SK-N-SH treated with all-trans-retinoic acid at 6 μM for 48 hours (cell line): ENCODE measurements at regions not wholly inside any gene's neighbourhood (a gene's known extent, or its start where the extent isn't known, plus 50 kb on each side); places are given as distances from the start of the nearest gene placed in this dataset.

Experiments
- ATAC-seq: fragments of 200-7000 bp; cut with Tn5 transposase; 3 replicates; pipeline ENCODE4 v1.9.1; 2020; ENCODE audit warnings: mild to moderate bottlenecking, moderate library complexity
- ARNTL ChIP-seq: fragments of 450-650 bp; formaldehyde crosslinking; IDR thresholded peaks from 2 replicates; pipeline ENCODE4 v1.5.0; 2020; ENCODE audit warnings: low read depth, mild to moderate bottlenecking, moderate library complexity, borderline replicate concordance
- BACH2 ChIP-seq: fragments of 250-450 bp; sonication (Bioruptor Pico); IDR thresholded peaks from 2 replicates; pipeline ENCODE4 v1.9.0; 2021; ENCODE audit warnings: mild to moderate bottlenecking, borderline replicate concordance
- GLIS3 ChIP-seq: fragments of 250-450 bp; sonication (Bioruptor Pico); IDR thresholded peaks from 2 replicates; pipeline ENCODE4 v1.5.0; 2020; ENCODE audit warnings: mild to moderate bottlenecking, moderate library complexity
- ISL1 ChIP-seq: fragments of 250-450 bp; sonication (Bioruptor Pico); IDR thresholded peaks from 2 replicates; pipeline ENCODE4 v2.1.2; 2022; ENCODE audit warnings: mild to moderate bottlenecking, moderate library complexity
- OSR1 ChIP-seq: fragments of 250-450 bp; sonication (Bioruptor Pico); IDR thresholded peaks from 2 replicates; pipeline ENCODE4 v1.8.0; 2022; ENCODE audit warnings: moderate library complexity, mild to moderate bottlenecking, inconsistent platforms
- RARB ChIP-seq: fragments of 250-450 bp; sonication (Bioruptor Pico); IDR thresholded peaks from 2 replicates; pipeline ENCODE4 v1.8.0; 2021; ENCODE audit warnings: mild to moderate bottlenecking, moderate library complexity
- SNAI2 ChIP-seq: fragments of 250-450 bp; sonication (Bioruptor Pico); IDR thresholded peaks from 2 replicates; pipeline ENCODE4 v1.5.0; 2020; ENCODE audit warnings: mild to moderate bottlenecking, moderate library complexity
- TCF4 ChIP-seq: fragments of 250-450 bp; sonication (Bioruptor Pico); IDR thresholded peaks from 2 replicates; pipeline ENCODE4 v1.8.0; 2021; ENCODE audit warnings: mild to moderate bottlenecking, moderate library complexity, borderline replicate concordance
- TOX ChIP-seq: fragments of 250-450 bp; sonication (Bioruptor Pico); IDR thresholded peaks from 2 replicates; pipeline ENCODE4 v1.8.0; 2021; ENCODE audit warnings: mild to moderate bottlenecking, moderate library complexity, borderline replicate concordance
- ZC3H10 ChIP-seq: fragments of 250-450 bp; sonication (Bioruptor Pico); IDR thresholded peaks from 2 replicates; pipeline ENCODE4 v1.5.1; 2021; ENCODE audit warnings: mild to moderate bottlenecking, moderate library complexity
- ZNF565 ChIP-seq: fragments of 450-650 bp; formaldehyde crosslinking; conservative IDR thresholded peaks from 2 replicates; pipeline ENCODE4 v1.5.0; 2020; ENCODE audit warnings: low read depth, mild to moderate bottlenecking, moderate library complexity
- ZNF70 ChIP-seq: fragments of 450-650 bp; formaldehyde crosslinking; IDR thresholded peaks from 2 replicates; pipeline ENCODE4 v1.5.0; 2020; ENCODE audit warnings: mild to moderate bottlenecking, moderate library complexity
- ZNF8 ChIP-seq: fragments of 450-650 bp; formaldehyde crosslinking; IDR thresholded peaks from 2 replicates; pipeline ENCODE4 v1.5.0; 2020; ENCODE audit warnings: mild to moderate bottlenecking, moderate library complexity
- TF ChIP-seq, protein P1 (sequence below): fragments of 250-450 bp; sonication (Bioruptor Pico); IDR thresholded peaks from 2 replicates; pipeline ENCODE4 v1.5.1; 2020; ENCODE audit warnings: low read depth, mild to moderate bottlenecking, moderate library complexity
- TF ChIP-seq, protein P2 (sequence below): fragments of 250-450 bp; sonication (Bioruptor Pico); IDR thresholded peaks from 2 replicates; pipeline ENCODE4 v1.5.0; 2020; ENCODE audit warnings: mild to moderate bottlenecking, moderate library complexity
- TF ChIP-seq, protein P3 (sequence below): fragments of 250-450 bp; sonication (Bioruptor Pico); IDR thresholded peaks from 2 replicates; pipeline ENCODE4 v1.8.0; 2020; ENCODE audit warnings: mild to moderate bottlenecking, moderate library complexity, borderline replicate concordance
- TF ChIP-seq, protein P4 (sequence below): fragments of 250-450 bp; sonication (Bioruptor Pico); IDR thresholded peaks from 2 replicates; pipeline ENCODE4 v1.5.1; 2021; ENCODE audit warnings: mild to moderate bottlenecking, moderate library complexity

DNA sequence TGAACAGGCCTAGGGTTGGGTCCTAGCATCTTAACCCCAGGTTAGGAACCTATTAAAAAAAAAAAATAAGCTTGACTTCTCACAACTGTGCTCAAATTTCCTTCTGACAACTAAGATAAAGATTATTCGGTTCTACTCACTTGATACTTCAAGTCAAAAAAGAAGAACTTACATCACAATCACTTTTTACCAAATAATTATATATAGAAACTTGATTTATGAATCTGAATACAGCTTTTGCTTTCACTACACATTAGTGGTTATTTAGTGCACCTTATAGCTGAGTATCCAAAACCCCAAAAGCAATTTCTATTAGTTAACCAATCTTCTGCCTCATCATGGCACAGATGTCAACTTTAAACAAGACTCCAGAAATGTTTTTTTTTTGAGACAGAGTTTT is 119.0 kb upstream of the DST start (continued):
- no peak for TF ChIP-seq ARNTL (CRISPR knock-in tag)
- no peak for TF ChIP-seq ZNF70 (CRISPR knock-in tag)

DNA sequence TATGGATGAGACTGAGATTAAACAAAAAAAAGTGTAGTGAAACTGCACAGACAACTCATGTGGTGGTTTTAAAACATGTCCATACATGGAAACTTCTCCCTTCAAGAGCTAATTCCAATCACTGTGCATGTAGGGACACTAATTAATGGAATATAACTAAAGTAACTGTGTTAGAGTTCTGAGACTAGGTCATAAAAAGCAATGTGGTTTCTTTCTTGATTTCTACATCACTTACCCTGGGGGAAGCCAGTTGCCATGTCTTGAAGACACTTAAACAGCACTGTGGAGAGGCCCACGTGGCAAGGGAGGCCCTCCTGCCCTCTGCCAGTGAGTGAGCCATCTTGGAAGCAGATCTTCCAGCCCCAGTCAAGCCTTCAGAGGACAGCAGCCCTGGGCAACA is 118.2 kb upstream of the DST start:
- no peak for TF ChIP-seq TCF4 (CRISPR knock-in tag)
- no peak for TF ChIP-seq TOX (CRISPR knock-in tag)
- TF ChIP-seq RARB: no peak
- TF ChIP-seq, protein P1, sequence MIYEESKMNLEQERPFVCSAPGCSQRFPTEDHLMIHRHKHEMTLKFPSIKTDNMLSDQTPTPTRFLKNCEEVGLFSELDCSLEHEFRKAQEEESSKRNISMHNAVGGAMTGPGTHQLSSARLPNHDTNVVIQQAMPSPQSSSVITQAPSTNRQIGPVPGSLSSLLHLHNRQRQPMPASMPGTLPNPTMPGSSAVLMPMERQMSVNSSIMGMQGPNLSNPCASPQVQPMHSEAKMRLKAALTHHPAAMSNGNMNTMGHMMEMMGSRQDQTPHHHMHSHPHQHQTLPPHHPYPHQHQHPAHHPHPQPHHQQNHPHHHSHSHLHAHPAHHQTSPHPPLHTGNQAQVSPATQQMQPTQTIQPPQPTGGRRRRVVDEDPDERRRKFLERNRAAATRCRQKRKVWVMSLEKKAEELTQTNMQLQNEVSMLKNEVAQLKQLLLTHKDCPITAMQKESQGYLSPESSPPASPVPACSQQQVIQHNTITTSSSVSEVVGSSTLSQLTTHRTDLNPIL: no peak
- no peak for ATAC-seq

DNA sequence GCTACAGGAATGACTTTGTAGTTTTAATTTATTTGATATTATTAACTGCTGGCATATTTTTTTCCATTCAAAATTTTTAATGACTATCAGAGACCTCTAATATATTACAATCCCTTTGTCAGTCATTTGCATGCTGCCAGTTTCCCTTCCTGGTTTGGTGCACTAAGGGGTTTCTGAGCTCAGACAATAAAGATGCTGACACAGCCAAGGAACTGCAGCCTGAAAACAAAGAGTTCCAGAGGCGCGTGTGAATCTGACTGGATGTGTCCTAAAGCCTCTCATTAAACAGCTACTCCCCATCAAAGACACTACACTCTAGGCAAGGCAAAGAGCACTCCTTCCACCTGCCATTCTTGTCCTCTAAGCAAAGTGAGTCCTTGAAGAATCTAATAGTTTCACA is 116.8 kb upstream of the DST start:
- ATAC-seq: no peak

DNA sequence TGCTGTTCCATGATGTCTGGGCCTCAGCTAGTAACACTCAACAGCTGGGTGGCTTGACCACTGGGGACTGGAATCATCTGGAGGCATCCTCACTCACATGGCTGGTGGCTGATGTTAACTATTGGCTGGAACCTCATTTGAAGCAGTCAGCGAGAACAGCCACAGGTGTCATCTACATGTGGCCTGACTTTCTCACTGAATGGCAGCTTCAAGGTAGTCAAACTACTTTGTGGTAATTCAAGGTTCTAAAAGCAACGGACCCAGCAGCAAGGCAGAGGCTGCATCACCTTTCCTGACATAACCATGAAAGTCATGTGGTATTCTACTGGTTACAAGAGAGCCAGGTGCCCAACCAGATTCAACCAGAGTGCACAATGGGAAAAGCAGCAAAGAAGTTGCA is 115.9 kb upstream of the DST start:
- ATAC-seq: no peak; the same call in 2 of the 3 replicates
- TF ChIP-seq SNAI2 (no peak), TCF4 (CRISPR knock-in tag) (no peak), OSR1 (CRISPR knock-in tag) (no peak), ZNF70 (CRISPR knock-in tag) (no peak), ZC3H10 (CRISPR knock-in tag) (no peak), ARNTL (CRISPR knock-in tag) (no peak), BACH2 (no peak), GLIS3 (no peak)
- TF ChIP-seq, protein P2, sequence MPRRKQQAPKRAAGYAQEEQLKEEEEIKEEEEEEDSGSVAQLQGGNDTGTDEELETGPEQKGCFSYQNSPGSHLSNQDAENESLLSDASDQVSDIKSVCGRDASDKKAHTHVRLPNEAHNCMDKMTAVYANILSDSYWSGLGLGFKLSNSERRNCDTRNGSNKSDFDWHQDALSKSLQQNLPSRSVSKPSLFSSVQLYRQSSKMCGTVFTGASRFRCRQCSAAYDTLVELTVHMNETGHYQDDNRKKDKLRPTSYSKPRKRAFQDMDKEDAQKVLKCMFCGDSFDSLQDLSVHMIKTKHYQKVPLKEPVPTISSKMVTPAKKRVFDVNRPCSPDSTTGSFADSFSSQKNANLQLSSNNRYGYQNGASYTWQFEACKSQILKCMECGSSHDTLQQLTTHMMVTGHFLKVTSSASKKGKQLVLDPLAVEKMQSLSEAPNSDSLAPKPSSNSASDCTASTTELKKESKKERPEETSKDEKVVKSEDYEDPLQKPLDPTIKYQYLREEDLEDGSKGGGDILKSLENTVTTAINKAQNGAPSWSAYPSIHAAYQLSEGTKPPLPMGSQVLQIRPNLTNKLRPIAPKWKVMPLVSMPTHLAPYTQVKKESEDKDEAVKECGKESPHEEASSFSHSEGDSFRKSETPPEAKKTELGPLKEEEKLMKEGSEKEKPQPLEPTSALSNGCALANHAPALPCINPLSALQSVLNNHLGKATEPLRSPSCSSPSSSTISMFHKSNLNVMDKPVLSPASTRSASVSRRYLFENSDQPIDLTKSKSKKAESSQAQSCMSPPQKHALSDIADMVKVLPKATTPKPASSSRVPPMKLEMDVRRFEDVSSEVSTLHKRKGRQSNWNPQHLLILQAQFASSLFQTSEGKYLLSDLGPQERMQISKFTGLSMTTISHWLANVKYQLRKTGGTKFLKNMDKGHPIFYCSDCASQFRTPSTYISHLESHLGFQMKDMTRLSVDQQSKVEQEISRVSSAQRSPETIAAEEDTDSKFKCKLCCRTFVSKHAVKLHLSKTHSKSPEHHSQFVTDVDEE (CRISPR knock-in tag): no peak
- TF ChIP-seq, protein P3, sequence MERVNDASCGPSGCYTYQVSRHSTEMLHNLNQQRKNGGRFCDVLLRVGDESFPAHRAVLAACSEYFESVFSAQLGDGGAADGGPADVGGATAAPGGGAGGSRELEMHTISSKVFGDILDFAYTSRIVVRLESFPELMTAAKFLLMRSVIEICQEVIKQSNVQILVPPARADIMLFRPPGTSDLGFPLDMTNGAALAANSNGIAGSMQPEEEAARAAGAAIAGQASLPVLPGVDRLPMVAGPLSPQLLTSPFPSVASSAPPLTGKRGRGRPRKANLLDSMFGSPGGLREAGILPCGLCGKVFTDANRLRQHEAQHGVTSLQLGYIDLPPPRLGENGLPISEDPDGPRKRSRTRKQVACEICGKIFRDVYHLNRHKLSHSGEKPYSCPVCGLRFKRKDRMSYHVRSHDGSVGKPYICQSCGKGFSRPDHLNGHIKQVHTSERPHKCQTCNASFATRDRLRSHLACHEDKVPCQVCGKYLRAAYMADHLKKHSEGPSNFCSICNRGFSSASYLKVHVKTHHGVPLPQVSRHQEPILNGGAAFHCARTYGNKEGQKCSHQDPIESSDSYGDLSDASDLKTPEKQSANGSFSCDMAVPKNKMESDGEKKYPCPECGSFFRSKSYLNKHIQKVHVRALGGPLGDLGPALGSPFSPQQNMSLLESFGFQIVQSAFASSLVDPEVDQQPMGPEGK (CRISPR knock-in tag): no peak

More for the DNA sequence above, 116.8 kb upstream of the DST start:
- TF ChIP-seq, protein P4, sequence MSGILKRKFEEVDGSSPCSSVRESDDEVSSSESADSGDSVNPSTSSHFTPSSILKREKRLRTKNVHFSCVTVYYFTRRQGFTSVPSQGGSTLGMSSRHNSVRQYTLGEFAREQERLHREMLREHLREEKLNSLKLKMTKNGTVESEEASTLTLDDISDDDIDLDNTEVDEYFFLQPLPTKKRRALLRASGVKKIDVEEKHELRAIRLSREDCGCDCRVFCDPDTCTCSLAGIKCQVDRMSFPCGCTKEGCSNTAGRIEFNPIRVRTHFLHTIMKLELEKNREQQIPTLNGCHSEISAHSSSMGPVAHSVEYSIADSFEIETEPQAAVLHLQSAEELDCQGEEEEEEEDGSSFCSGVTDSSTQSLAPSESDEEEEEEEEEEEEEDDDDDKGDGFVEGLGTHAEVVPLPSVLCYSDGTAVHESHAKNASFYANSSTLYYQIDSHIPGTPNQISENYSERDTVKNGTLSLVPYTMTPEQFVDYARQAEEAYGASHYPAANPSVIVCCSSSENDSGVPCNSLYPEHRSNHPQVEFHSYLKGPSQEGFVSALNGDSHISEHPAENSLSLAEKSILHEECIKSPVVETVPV (CRISPR knock-in tag): no peak
- TF ChIP-seq ARNTL (CRISPR knock-in tag): no peak
- no peak for TF ChIP-seq ZNF8 (CRISPR knock-in tag)
- TF ChIP-seq ISL1 (CRISPR knock-in tag): no peak
- TF ChIP-seq, protein P2 (CRISPR knock-in tag): no peak
- TF ChIP-seq ZNF565 (CRISPR knock-in tag): no peak
